GM19324 (cell line): ENCODE measurements at regions not wholly inside any gene's neighbourhood (a gene's known extent, or its start where the extent isn't known, plus 50 kb on each side); places are given as distances from the start of the nearest gene placed in this dataset.

Experiments
- ATAC-seq: cut with Tn5 transposase; IDR thresholded peaks from one replicate; pipeline ENCODE4 v1.9.1; 2021; ENCODE audit warnings: mild to moderate bottlenecking, moderate library complexity; ENCODE audit not compliant: unreplicated experiment, low FRiP score

- no peak for ATAC-seq
Observed at GRCh38 chr9:82149501-82149946, 161.0 kb downstream of the SPATA31D1 start.

- no peak for ATAC-seq
Observed at GRCh38 chr9:82152181-82152580, 163.6 kb downstream of the SPATA31D1 start.

- ATAC-seq, result no peak
Observed at GRCh38 chr9:82153032-82153431, 164.5 kb downstream of the SPATA31D1 start.

- no peak for ATAC-seq
Observed at GRCh38 chr9:82154573-82154972, 166.0 kb downstream of the SPATA31D1 start.

GRCh38 chr9:82161876-82162275 lies 173.3 kb downstream of the SPATA31D1 start:
- no peak for ATAC-seq

- no peak for ATAC-seq
Observed at GRCh38 chr9:82164159-82164558, 175.6 kb downstream of the SPATA31D1 start.

GRCh38 chr9:82167296-82167695 lies 178.7 kb downstream of the SPATA31D1 start:
- no peak for ATAC-seq

GRCh38 chr9:82168585-82168984 lies 180.0 kb downstream of the SPATA31D1 start:
- ATAC-seq, result no peak

- no peak for ATAC-seq
Observed at GRCh38 chr9:82170866-82171265, 182.3 kb downstream of the SPATA31D1 start.

- ATAC-seq, result no peak
Observed at GRCh38 chr9:82171271-82171670, 182.7 kb downstream of the SPATA31D1 start.

- no peak for ATAC-seq
Observed at GRCh38 chr9:82180711-82181110, 192.1 kb downstream of the SPATA31D1 start.

- ATAC-seq, result no peak
Observed at GRCh38 chr9:82183181-82183860, 194.7 kb downstream of the SPATA31D1 start.

GRCh38 chr9:82184524-82184923 lies 196.0 kb downstream of the SPATA31D1 start:
- peak; percentile 71 for ATAC-seq

GRCh38 chr9:82188817-82189216 lies 200.2 kb downstream of the SPATA31D1 start:
- no peak for ATAC-seq

GRCh38 chr9:82191082-82191770 lies 202.7 kb downstream of the SPATA31D1 start:
- no peak for ATAC-seq

GRCh38 chr9:82192211-82192610 lies 203.6 kb downstream of the SPATA31D1 start:
- ATAC-seq, result no peak

- ATAC-seq, result no peak
Observed at GRCh38 chr9:82196622-82197441, 208.3 kb downstream of the SPATA31D1 start.

GRCh38 chr9:82201196-82201595 lies 212.6 kb downstream of the SPATA31D1 start:
- no peak for ATAC-seq

- ATAC-seq, result no peak
Observed at GRCh38 chr9:82202808-82203207, 214.2 kb downstream of the SPATA31D1 start.

- no peak for ATAC-seq
Observed at GRCh38 chr9:82206490-82206889, 217.9 kb downstream of the SPATA31D1 start.

- no peak for ATAC-seq
Observed at GRCh38 chr9:82206946-82207345, 218.4 kb downstream of the SPATA31D1 start.
